GM12878 (cell line): ENCODE measurements at regions not wholly inside any gene's neighbourhood (a gene's known extent, or its start where the extent isn't known, plus 50 kb on each side); places are given as distances from the start of the nearest gene placed in this dataset.

ENCODE experiments used
- ATAC-seq: fragments of 200-7000 bp; cut with Tn5 transposase; 3 replicates; pipeline ENCODE4 v1.9.1; 2020; ENCODE audit warnings: mild to moderate bottlenecking, moderate library complexity
- BruUV-seq: library from RNA; stranded (reverse); fragments of 400-500 nt; replicated peaks from 2 replicates; lab custom pipeline; 2021; lab: Mats Ljungman, UMichigan
- CTCF ChIA-PET: fragments of 300-600 bp; sonication (Branson Sonifier 250); formaldehyde crosslinking; extraction: SDS; loops from one replicate; lab custom pipeline; 2021; ENCODE audit warnings: inconsistent platforms; lab: Yijun Ruan, JAX
- POLR2A ChIA-PET: fragments of 350-600 bp; formaldehyde crosslinking; extraction: SDS; loops from one replicate; lab custom pipeline; 2021; ENCODE audit warnings: inconsistent platforms; lab: Charles Lee
- RAD21 ChIA-PET: fragments of 300-600 bp; sonication (Branson Sonifier 250); formaldehyde crosslinking; loops from one replicate; lab custom pipeline; 2023; ENCODE audit warnings: antibody characterized with exemption; ENCODE audit not compliant: unreplicated experiment; lab: Charles Lee
- SMC1A ChIA-PET: fragments of 300-600 bp; sonication (Branson Sonifier 250); formaldehyde crosslinking; loops from one replicate; lab custom pipeline; 2023; ENCODE audit not compliant: unreplicated experiment, uncharacterized antibody; lab: Charles Lee
- DNase-seq: peaks from one replicate; pipeline ENCODE4 v3.0.0-alpha.2; 2011; ENCODE audit warnings: low read depth, low spot score
- FAIRE-seq: peaks from 3 replicates; lab custom pipeline; 2011; peaks lifted over from hg19 to GRCh38; lab: Jason Lieb, UNC
- H2AFZ ChIP-seq: 2 replicates; pipeline ENCODE4 v1.6.0; 2011; ENCODE audit warnings: low read depth, low read length, control low read depth; ENCODE audit not compliant: control insufficient read depth
- H3K27ac ChIP-seq: 2 replicates; pipeline ENCODE4 v1.5.1; 2011; ENCODE audit warnings: control low read depth; ENCODE audit not compliant: control insufficient read depth, insufficient read depth
- H3K27me3 ChIP-seq, 2 experiments: replicated peaks in 1 of 2; 2 replicates each; pipeline versions ENCODE4 v1.6.0 to v1.6.1; 2011; ENCODE audit warnings: low read length in 1 of 2; ENCODE audit not compliant: control insufficient read depth in 2 of 2, insufficient read depth in 2 of 2
- H3K36me3 ChIP-seq, 2 experiments: 2 replicates each; pipeline ENCODE4 v1.5.1; 2011; ENCODE audit warnings: low read length in 1 of 2; ENCODE audit not compliant: control insufficient read depth in 2 of 2, insufficient read depth in 2 of 2
- H3K4me1 ChIP-seq: 2 replicates; pipeline ENCODE4 v1.6.1; 2011; ENCODE audit warnings: mild to moderate bottlenecking, low read length, moderate library complexity, mixed read lengths; ENCODE audit not compliant: control insufficient read depth, insufficient read depth
- H3K4me2 ChIP-seq: 2 replicates; pipeline ENCODE4 v1.6.0; 2011; ENCODE audit warnings: control low read depth; ENCODE audit not compliant: control insufficient read depth, insufficient read depth
- H3K4me3 ChIP-seq: fragments of 200-600 bp; sonication (generic); 2 replicates; pipeline ENCODE4 v1.5.1; 2016
- H3K79me2 ChIP-seq: 2 replicates; pipeline ENCODE4 v1.6.0; 2011; ENCODE audit warnings: low read length; ENCODE audit not compliant: control insufficient read depth, insufficient read depth
- H3K9ac ChIP-seq: 2 replicates; pipeline ENCODE4 v1.8.0; 2011; ENCODE audit warnings: low read length, control low read depth, mixed read lengths; ENCODE audit not compliant: control insufficient read depth, insufficient read depth
- H3K9me3 ChIP-seq: replicated peaks from 3 replicates; pipeline ENCODE4 v1.5.1; 2011; ENCODE audit warnings: mild to moderate bottlenecking, low read length; ENCODE audit not compliant: control insufficient read depth, insufficient read depth
- H4K20me1 ChIP-seq: 2 replicates; pipeline ENCODE4 v1.6.0; 2011; ENCODE audit not compliant: control insufficient read depth, insufficient read depth
- BCLAF1 ChIP-seq: fragments of 450-650 bp; IDR thresholded peaks from 2 replicates; pipeline ENCODE4 v1.6.1; 2017; ENCODE audit warnings: antibody characterized with exemption, mild to moderate bottlenecking, moderate library complexity
- EP300 ChIP-seq, 2 experiments: fragments of 150-350 bp in 1 of 2; IDR thresholded peaks; 2 replicates each; pipeline ENCODE4 v1.6.1; 2011 to 2012; ENCODE audit warnings: low read depth in 2 of 2, low read length in 2 of 2, borderline replicate concordance in 1 of 2, improper control_type of control experiment in 1 of 2, inconsistent platforms in 1 of 2; ENCODE audit not compliant: control insufficient read depth in 1 of 2
- ESRRA ChIP-seq: IDR thresholded peaks from 2 replicates; pipeline ENCODE4 v1.6.1; 2012; ENCODE audit warnings: mild to moderate bottlenecking, low read length, improper control_type of control experiment
- MAX ChIP-seq: IDR thresholded peaks from 2 replicates; pipeline ENCODE4 v1.6.1; 2012; ENCODE audit warnings: low read depth, low read length, improper control_type of control experiment
- MEF2B ChIP-seq: fragments of 450-650 bp; IDR thresholded peaks from 2 replicates; pipeline ENCODE4 v1.6.1; 2018; ENCODE audit warnings: mild to moderate bottlenecking, moderate library complexity; ENCODE audit not compliant: partially characterized antibody, poor library complexity, severe bottlenecking
- POU2F2 ChIP-seq: IDR thresholded peaks from 3 replicates; pipeline ENCODE4 v1.6.1; 2011; ENCODE audit warnings: low read depth, mild to moderate bottlenecking, low read length, borderline replicate concordance
- RELB ChIP-seq: fragments of 450-650 bp; IDR thresholded peaks from 2 replicates; pipeline ENCODE4 v1.6.1; 2017; ENCODE audit warnings: low read depth, mild to moderate bottlenecking, moderate library complexity
- REST ChIP-seq: IDR thresholded peaks from 2 replicates; pipeline ENCODE4 v1.6.1; 2012; ENCODE audit warnings: mild to moderate bottlenecking, low read depth, low read length
- SREBF2 ChIP-seq: IDR thresholded peaks from 2 replicates; pipeline ENCODE4 v1.6.1; 2012; ENCODE audit warnings: mild to moderate bottlenecking, low read length
- YBX1 ChIP-seq: fragments of 450-650 bp; IDR thresholded peaks from 2 replicates; pipeline ENCODE4 v1.6.1; 2016; ENCODE audit warnings: antibody characterized with exemption
- ZNF622 ChIP-seq: fragments of 450-650 bp; IDR thresholded peaks from 2 replicates; pipeline ENCODE4 v1.6.1; 2017; ENCODE audit warnings: mild to moderate bottlenecking, inconsistent platforms
- WGBS: methylation state at CpG from one replicate; pipeline ENCODE4 v1.1.6; 2016; ENCODE audit warnings: low lambda C conversion rate; ENCODE audit not compliant: insufficient replicate concordance, insufficient coverage; ENCODE audit errors: missing lambda C conversion rate; 5-methylcytosine and 5-hydroxymethylcytosine counted together
- in situ Hi-C: fragments of 300-500 bp; cut with MboI; formaldehyde crosslinking; loops from 9 replicates; pipeline ENCODE4 v1.14.3; 2018; ENCODE audit warnings: mixed read lengths
- intact Hi-C: fragments of 100-400 bp; cut with micrococcal nuclease; formaldehyde crosslinking; loops from one replicate; pipeline ENCODE4 v1.14.2; 2022; ENCODE audit not compliant: unreplicated experiment

- Histone ChIP-seq H3K4me3 (no peak overlapping the region), H4K20me1 (no peaks in the 10 kb centered on the region), H3K9me3 (no peaks in the 10 kb centered on the region; the same call in 2 of the 3 replicates), H3K27ac (no peak overlapping the region), H3K79me2 (no peaks in the 10 kb centered on the region), H3K36me3 (no peaks in the 10 kb centered on the region), H3K4me1 (no peaks in the 10 kb centered on the region), H3K4me2 (no peak overlapping the region), H3K27me3 (no peaks in the 10 kb centered on the region), H3K9ac (no peak overlapping the region), H2AFZ (no peak overlapping the region)
- no peak for FAIRE-seq
- DNase-seq, result no peak
- CTCF ChIA-PET, result no interaction called here
- intact Hi-C loops (no loop called here), in situ Hi-C loops (loop anchor here (10.0 kb wide), 1 partner anchor 52 kb away; no protein-coding TSS in a partner anchor)
- no peak for ATAC-seq
- no TSS peak for BruUV-seq
- POLR2A ChIA-PET, result no interaction called here
- 43% methylated on average over 34 of the region's 36 CpGs for WGBS
- TF ChIP-seq EP300 (IDR thresholded peaks at IDR 0.05; ENCODE audit: borderline replicate concordance in 1 of 2, control insufficient read depth in 1 of 2, low read depth in 2 of 2, low read length in 2 of 2) (no peak), YBX1 (no peak), BCLAF1 (no peak), SREBF2 (no peak), RELB (no peak), REST (no peak), MEF2B (no peak), ESRRA (no peak), ZNF622 (no peak), POU2F2 (no peak), MAX (no peak)
- RAD21 ChIA-PET, result no interaction called here
- SMC1A ChIA-PET, result no interaction called here
Measured at GRCh38 chr1:143652744-143653428, 318.9 kb downstream of the FAM72C start.
